Skin of body (tissue), 1 donor: ENCODE measurements at regions not wholly inside any gene's neighbourhood (a gene's known extent, or its start where the extent isn't known, plus 50 kb on each side); places are given as distances from the start of the nearest gene placed in this dataset.
"Not testable (repeated sequence)": the region's sequence is repeated elsewhere in the genome, so short reads cannot be mapped to it uniquely, and the experiment has no call there.

ENCODE experiments used
- DNase-seq: peaks from one replicate; lab custom pipeline; 2025; lab: John Stamatoyannopoulos, UW

DNA sequence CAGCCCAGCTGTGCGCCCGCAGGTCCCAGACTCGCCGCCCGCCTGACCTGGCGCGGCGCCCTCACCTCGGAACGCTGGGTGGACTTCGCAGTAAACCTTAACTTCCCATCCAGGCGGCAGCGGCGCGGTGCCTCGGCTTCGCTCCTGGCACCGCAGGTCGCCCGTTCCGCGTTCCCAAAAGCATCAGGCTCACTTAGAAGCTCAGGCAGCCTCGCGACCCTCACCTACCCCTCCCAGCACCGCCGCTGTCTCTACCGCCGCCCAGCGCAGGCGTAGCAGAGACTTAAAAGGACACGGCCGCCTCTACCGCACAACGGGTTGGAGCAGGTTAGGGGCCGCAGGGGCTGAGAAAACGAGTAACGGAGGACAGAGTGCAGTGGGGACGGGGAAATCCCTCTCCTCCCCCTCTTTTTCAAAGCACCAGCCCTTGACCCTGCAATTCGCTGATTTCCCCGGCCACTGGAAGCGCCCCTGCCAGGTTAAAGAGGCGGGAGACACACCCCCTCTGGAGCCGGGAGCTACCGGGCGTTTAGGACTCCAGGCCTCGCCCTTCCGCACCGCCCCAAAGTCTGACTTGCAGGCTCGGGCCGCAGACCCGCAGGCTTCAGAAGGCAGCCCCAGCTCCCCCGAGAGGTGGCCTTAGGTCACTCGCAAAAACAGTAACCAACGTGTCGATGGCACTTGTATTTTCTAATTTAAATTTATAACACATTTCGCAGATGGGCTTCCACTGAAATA is 328.5 kb downstream of the FAM72C start:
- no peak for DNase-seq

DNA sequence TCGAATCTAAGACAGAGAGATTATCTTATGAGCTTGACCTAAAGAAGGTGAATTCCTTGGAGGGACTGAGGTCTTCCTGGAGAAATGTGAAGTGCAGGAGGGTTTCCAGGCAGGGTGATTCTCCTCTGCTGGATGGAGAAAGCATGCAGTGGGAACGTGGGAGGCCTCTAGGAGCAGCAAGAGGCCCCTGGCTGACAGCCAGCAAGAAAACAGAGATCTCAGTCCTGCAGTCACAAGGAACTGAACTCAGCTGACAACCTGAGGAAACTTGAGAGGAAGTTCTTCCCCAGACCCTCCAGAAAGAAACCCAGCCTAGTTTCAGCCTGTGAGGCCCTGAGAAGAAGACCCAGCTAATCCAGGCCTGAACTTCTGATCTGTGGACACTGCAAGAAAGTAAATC is 345.9 kb downstream of the FAM72C start:
- DNase-seq = no peak

DNA sequence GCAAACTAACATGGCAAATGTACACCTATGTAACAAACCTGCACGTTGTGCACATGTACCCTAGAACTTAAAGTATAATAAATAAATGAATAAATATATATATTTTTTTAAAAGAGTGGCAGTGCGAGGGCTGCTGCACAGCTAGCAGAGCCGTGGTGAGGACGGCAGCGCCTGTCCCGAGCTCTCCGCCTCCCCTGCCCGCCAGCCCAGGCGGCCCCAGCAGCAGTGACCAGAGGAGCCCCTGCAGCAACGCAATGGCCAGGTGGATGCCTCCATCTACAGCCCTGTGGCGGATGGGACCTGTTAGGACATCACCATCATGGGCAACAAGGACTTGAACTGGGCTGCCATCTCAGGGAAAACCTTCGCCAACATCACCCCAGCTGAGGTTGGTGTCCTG is 351.9 kb downstream of the FAM72C start:
- DNase-seq = no peak

DNA sequence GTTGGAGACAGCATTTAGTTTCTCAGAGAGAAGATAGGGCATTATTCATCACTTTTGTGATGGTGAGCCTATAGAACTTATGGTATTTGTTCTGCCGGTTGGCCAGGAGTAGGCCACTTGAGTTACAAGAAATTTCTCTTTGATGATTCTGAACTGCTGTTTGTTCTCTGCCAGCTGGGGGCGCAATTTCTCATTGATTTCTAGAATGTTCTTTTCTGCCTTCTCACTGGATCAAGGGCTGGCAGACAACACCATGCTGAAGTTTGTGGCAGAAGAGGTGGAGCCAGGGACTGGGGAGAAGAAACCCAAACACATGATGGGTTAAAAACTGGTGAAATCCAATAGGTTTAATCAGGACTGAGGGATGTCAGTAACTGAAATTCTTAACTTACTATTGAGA is 360.6 kb downstream of the FAM72C start:
- no peak for DNase-seq

DNA sequence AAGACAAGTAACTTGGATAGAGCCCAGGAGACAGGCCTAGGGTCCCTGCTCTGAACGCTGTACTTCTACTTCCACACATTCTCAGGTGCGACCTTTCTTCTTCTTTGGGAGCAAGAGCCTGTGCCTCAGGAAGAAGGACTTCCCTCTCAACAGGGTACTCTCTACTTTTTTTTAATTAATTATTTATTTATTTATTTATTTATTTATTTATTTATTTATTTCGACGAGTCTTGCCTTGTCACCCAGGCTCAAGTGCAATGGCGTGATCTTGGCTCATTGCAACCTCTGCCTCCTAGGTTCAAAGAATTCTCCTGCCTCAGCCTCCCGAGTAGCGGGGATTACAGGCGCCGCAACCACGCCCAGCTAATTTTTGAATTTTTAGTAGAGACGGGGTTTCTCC is 361.6 kb downstream of the FAM72C start:
- DNase-seq = no peak

DNA sequence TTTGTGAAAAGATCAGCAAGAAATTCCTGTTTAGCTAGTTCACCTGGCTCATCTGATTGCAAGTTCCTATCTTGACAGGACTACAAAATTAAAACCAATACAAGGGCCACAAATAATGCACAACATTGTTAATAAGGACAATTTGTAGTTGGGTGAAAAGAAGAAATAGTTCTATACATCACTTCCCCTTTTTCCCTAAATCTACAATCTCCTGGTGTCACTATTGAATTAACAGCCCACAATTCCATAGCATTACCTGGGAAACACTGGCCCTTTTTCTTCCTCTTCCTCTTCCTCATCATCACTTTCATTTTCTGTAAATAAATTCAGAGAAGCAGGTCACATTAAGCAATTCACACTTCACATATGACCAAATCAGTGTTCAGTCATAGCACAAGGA is 366.9 kb downstream of the FAM72C start:
- DNase-seq = no peak

DNA sequence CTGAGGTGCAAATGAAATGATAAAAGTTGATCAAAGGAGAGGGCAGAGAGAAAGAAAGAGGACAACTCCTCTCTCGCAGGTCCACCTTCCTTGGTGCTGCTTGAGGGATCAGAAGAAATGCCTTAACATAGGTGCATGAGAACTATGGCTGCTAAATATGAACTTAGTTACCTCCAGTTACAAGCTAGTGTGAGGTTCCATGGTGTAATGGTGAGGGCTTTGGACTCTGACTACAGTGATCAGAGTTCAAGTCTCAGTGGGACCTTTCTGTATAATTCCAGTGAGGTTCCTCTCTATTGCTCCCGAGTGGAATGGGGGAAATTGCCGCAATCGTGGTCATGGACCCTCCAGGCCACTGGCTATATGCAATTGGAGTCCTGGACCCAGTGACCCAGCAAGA is 387.3 kb downstream of the FAM72C start:
- DNase-seq = no peak

DNA sequence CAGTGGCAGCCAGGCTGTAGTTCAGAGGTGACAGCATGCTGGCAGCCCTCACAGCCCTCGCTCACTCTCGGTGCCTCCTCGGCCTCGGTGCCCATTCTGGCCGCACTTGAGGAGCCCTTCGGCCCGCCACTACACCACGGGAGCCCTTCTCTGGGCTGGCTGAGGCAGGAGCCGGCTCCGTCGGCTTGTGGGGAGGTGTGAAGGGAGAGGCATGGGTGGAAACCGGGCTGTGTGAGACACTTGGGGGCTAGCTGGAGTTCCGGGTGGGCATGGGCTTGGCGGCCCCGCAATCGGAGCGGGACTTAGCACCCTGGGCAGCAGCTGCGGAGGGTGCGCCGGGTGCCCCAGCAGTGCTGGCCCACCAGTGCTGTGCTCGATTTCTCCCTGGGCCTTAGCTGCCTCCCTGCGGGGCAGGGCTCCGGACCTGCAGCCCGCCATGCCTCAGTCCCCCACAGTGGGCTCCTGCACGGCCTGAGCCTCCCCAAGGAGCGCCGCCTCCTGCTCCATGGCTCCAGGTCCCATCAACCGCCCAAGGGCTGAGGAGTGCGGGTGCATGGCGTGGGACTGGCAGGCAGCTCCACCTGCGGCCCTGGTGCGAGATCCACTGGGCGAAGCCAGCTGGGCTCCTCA is 396.8 kb downstream of the FAM72C start:
- DNase-seq = no peak

DNA sequence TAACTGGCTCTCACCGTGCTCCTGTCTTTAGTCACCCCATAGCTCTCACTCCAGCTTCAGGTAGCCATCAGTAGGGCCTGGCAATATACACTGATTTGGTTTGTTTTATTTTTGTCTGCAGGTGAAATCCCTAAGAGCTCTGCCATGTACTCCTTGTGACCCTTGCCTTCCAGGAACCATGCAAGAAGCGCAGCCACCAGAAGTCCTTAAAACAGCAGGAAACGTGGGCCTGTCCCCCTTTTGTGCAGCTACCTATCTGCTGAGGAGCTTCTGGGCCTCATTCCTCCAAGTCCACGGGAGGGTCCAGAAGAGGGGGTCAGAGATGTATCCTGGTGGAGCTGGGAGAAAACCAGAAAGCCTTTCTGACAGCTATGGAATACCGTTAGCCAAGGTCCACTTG is 399.1 kb downstream of the FAM72C start:
- DNase-seq = not testable (repeated sequence)

DNA sequence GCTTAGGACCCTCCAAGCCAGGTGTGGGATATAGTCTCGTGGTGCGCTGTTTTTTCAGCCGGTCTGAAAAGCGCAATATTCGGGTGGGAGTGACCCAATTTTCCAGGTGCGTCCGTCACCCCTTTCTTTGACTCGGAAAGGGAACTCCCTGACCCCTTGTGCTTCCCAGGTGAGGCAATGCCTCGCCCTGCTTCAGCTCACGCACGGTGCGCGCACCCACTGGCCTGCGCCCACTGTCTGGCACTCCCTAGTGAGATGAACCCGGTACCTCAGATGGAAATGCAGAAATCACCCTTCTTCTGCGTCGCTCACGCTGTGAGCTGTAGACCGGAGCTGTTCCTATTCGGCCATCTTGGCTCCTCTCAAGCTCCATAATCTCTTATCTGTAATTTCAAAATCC is 408.0 kb downstream of the FAM72C start:
- not testable (repeated sequence) for DNase-seq

DNA sequence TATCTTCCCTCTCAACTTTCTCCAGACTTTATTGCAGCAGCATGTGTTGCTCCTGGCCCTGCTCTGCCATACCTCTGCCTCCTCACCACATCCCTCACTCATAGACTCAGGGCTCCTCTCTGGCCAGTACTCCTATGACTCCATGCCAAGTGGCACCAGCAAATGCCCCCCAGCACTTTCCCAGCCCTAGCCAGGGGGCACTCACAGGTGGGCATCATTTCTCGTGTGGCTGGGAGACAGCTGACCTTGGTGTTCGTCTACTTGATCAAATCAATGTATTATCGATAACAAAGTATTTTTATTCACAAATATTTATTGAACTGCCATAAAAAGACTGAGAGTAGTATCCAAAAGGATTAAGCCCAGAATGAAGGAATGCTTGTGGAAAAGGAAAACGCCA is 418.2 kb downstream of the FAM72C start:
- DNase-seq = no peak

DNA sequence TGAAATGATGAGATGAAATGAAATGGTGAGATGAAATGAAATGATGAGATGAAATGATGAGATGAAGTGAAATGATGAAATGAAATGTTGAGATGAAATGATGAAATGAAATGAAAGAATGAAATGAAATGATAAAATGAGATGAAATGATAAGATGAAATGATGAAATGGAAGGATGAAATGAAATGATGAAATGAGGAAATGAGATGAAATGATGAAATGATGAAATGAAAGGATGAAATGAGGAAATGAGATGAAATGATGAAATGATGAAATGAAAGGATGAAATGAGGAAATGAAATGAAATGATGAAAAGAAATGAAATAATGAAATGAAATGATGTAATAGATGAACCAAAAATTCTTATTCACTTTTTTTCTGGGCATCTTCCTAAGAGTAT is 467.1 kb downstream of the FAM72C start:
- not testable (repeated sequence) for DNase-seq

DNA sequence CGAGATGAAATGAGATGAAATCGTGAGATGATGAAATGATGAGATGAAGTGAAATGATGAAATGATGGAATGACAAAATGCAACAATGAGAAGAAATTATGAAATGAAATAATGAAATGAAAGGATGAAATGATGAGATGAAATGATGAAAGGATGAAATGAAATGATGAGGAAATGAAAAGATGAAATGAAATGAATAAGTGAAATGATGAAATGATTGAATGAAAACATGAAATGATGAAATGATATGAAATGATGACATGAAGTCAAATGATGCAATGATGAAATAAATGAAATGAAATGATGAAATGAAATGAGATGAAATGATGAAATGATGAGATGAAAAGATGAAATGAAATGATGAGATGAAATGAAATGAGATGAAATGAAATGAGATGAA is 467.7 kb downstream of the FAM72C start:
- not testable (repeated sequence) for DNase-seq

DNA sequence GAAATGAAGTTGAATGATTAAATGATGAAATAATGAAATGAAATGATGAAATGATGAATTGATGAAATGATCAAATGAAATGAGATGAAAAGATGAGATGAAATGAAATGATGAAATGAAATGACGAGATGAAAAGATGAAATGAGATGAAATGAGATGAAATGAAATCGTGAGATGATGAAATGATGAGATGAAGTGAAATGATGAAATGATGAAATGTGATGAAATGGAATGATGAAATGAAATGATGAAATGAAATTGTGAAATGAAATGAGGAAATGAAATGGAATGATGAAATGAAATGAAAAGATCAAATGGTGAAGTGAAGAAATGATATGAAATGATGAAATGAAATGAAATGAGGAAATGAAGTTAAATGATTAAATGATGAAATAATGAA is 468.7 kb downstream of the FAM72C start:
- not testable (repeated sequence) for DNase-seq

DNA sequence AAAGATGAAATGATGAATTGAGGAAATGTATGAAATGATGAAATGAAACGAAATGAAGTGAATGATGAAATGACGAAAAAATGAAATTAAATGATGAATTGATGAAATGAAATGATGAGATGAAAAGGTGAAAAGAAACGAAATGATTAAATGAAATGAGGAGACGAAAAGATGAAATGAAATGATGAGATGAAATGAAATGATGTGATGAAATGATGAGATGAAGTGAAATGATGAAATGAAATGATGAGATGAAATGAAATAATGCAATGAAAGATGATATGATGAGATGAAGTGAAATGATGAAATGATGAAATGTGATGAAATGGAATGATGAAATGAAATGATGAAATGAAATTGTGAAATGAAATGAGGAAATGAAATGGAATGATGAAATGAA is 469.7 kb downstream of the FAM72C start:
- not testable (repeated sequence) for DNase-seq

DNA sequence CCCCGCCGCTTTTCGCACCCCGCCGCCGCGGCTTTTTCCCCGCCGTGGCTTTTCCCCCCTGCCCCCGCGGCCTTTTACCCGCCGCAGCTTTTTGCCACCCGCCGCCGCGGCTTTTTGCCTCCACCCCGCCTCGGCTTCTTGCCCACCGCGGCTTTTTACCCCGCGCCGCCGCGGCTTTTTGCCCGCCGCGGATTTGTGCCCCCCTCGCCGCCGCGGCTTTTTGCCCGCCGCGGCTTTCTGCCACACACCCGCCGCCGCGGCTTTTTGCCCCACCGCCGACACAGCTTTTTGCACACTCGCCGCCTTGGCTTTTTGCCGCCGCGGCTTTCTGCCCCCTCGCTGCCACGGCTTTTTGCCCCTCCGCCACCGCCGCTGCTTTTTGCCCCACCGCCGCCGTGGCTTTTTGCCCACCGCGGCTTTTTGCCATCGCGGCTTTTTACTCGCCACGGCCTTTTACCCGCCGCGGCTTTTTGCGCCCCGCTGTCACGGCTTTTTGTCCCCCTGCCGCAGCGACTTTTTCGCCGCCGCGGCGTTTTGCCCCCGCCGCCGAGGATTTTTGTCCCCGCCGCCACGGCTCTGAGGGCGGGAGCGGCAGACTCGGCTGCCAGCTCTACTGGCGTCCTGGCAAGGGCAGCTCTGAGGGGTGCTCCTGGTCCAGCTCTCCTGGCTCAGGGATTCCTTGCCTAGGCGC is 473.6 kb downstream of the FAM72C start:
- DNase-seq = not testable (repeated sequence)

DNA sequence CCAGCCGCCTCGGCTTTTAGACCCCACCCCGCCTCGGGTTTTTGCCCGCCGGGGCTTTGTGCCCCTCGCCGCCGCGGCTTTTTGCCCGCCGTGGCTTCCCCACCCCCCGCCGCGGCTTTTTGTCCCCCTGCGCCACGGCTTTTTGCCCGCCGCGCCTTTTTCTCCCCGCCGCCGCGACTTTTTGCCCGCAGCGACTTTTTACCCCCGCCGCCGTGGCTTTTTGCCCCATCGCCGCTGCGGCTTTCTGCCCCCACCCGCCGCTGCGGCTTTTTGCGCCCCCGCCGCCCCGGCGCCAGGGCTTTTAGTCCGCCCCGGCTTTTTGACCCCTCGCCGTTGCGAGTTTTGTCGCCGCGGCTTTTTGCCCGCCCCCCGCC is 474.4 kb downstream of the FAM72C start:
- no peak for DNase-seq

DNA sequence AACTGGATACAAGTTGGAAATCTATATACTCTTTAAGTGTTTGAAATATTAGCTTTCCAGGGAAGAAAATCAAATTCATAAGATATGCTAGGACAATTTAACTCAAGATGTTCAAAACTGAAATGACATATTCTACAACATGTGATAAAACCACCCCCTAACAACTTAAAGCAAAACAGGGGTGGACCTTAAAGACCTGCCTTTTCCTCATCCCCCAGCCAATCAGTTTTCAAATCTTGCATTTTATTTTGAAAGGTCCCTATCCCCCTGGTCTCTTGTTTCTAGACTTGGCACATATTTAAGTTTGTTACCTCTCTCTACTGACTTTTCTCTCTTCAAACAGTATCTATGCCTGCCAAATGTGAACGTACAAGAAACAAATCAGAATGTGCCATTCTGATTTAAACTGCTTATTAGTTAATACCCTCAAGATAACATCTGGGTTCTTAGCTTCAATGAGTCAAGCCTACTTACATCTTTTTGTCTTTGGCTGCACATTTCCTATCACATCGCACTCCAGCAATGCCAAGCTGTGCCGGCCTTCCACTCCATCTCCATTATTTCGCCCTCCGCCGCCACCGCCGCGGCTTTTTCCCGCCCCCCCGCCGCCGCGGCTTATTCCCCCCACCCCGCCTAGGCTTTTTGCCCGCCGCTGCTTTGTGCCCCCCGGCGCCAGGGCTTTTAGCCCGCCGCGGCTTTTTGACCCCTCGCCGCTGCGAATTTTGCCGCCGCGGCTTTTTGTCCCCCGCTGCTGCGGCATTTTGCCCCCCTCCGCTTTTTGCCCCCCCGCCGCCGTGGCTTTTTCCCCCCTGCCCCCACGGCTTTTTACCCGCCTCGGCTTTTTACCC is 475.0 kb downstream of the FAM72C start:
- not testable (repeated sequence) for DNase-seq
